ENCODE measurements at regions not wholly inside any gene's neighbourhood (a gene's known extent, or its start where the extent isn't known, plus 50 kb on each side); places are given as distances from the start of the nearest gene placed in this dataset.

GRCh38 chr4:63221477-63221876, 1187.8 kb downstream of the TECRL start:
- no peak for ATAC-seq (ENCODE audit: low read depth)
- intact Hi-C loops (cut with micrococcal nuclease), result no loop called here
- H4K5ac ChIP-seq (ENCODE audit: low read depth, low read length), result no peak overlapping the region
- H3K4me3 ChIP-seq (ENCODE audit: insufficient read depth, low read depth, low read length), result no peak overlapping the region
- H2AK5ac ChIP-seq (ENCODE audit: low read depth, low read length), result no peak overlapping the region
- H3K9ac ChIP-seq (ENCODE audit: low read depth, low read length), result no peak overlapping the region
- H3K36me3 ChIP-seq (ENCODE audit: control insufficient read depth, insufficient read depth, low read length), result no peaks in the 10 kb centered on the region
- no peak overlapping the region for H3K56ac ChIP-seq (ENCODE audit: extremely low read depth, insufficient read depth, low read length)
- H3K23ac ChIP-seq (ENCODE audit: low read depth, low read length), result no peak overlapping the region
- DNase-seq, result no peak
- no peak overlapping the region for H4K91ac ChIP-seq (ENCODE audit: insufficient read depth, low read depth, low read length)
- WGBS, 2 experiments (ENCODE audit: extremely low coverage in 2 of 2, insufficient read length in 1 of 2), result no CpG with 5 or more reads among the region's 1 CpG
- peaks cover 16% of the 10 kb centered on the region for H3K9me3 ChIP-seq (ENCODE audit: control insufficient read depth, insufficient read depth, low read length)
- H3K27me3 ChIP-seq (ENCODE audit: control insufficient read depth, insufficient read depth, low read length), result no peaks in the 10 kb centered on the region
- no peak for TF ChIP-seq RFX5 (IDR thresholded peaks at IDR 0.05; ENCODE audit: low read depth, low read length)
- TF ChIP-seq FOS (IDR thresholded peaks at IDR 0.05; ENCODE audit: low read depth, low read length), result no peak
- no peak for TF ChIP-seq RAD21 (IDR thresholded peaks at IDR 0.05; ENCODE audit: low read length)
- TF ChIP-seq RCOR1 (IDR thresholded peaks at IDR 0.05; ENCODE audit: insufficient replicate concordance, low read length), result no peak
- no peak for TF ChIP-seq SMC3 (IDR thresholded peaks at IDR 0.05; ENCODE audit: low read depth, low read length)
- TF ChIP-seq CHD1 (IDR thresholded peaks at IDR 0.05; ENCODE audit: low read depth, low read length), result no peak
- no peak for TF ChIP-seq MAZ (IDR thresholded peaks at IDR 0.05; ENCODE audit: borderline replicate concordance, low read depth, low read length)
- no peak for TF ChIP-seq MXI1 (IDR thresholded peaks at IDR 0.05; ENCODE audit: borderline replicate concordance, low read depth, low read length)
- no peak overlapping the region for H2BK20ac ChIP-seq (ENCODE audit: low read depth, low read length)
- H2BK120ac ChIP-seq (ENCODE audit: low read depth, low read length), result no peak overlapping the region
- in situ Hi-C loops (cut with MboI; ENCODE audit: low sequenced_read_pairs), result no loop called here
- ChIA-PET POLR2A (ENCODE audit: unreplicated experiment) (no interaction called here), CTCF (no interaction called here)
- dilution Hi-C loops (cut with HindIII; ENCODE audit: low sequenced_read_pairs, unreplicated experiment), result no loop called here
- no peak overlapping the region for H2AFZ ChIP-seq (replicated peaks; ENCODE audit: low read length, poor library complexity)
- no peak overlapping the region for H2BK15ac ChIP-seq (ENCODE audit: low read depth, low read length)
- H3K14ac ChIP-seq (replicated peaks; ENCODE audit: low read depth, low read length), result no peak overlapping the region
- no peak overlapping the region for H4K8ac ChIP-seq (ENCODE audit: low read depth in 2 of 2, low read length in 2 of 2)
- H3K79me1 ChIP-seq (ENCODE audit: low read depth in 1 of 2, low read length in 2 of 2), result no peaks in the 10 kb centered on the region
- H3K18ac ChIP-seq (ENCODE audit: low read depth, low read length), result no peak overlapping the region
- no peak overlapping the region for H3K27ac ChIP-seq (ENCODE audit: insufficient read depth, low read length)
- no peak overlapping the region for H3K4me2 ChIP-seq (ENCODE audit: low read depth, low read length)
- no peaks in the 10 kb centered on the region for H3K9me1 ChIP-seq (ENCODE audit: insufficient read depth, low read length)
- H3K4me1 ChIP-seq (ENCODE audit: control insufficient read depth, insufficient read depth, low read length), result no peaks in the 10 kb centered on the region
- no TSS peak for BruUV-seq (replicated peaks)
- no peak overlapping the region for H2AK9ac ChIP-seq (replicated peaks; ENCODE audit: low read depth, low read length, poor library complexity)
- H3K4ac ChIP-seq (ENCODE audit: low read depth, low read length), result no peak overlapping the region
- H2BK5ac ChIP-seq (ENCODE audit: low read depth, low read length, poor library complexity, severe bottlenecking), result no peak overlapping the region
- H4K20me1 ChIP-seq (ENCODE audit: insufficient read depth, low read length), result no peaks in the 10 kb centered on the region

All from IMR-90 (cell line).